HG02885 (cell line): ENCODE measurements at regions not wholly inside any gene's neighbourhood (a gene's known extent, or its start where the extent isn't known, plus 50 kb on each side); places are given as distances from the start of the nearest gene placed in this dataset.
A peak's percentile ranks its signal among the peaks of the same experiment; 100 is the strongest.
"Not testable (repeated sequence)": the region's sequence is repeated elsewhere in the genome, so short reads cannot be mapped to it uniquely, and the experiment has no call there.

Source experiments
- ATAC-seq: cut with Tn5 transposase; IDR thresholded peaks from one replicate; pipeline ENCODE4 v1.9.1; 2021; ENCODE audit warnings: mild to moderate bottlenecking; ENCODE audit not compliant: unreplicated experiment, poor library complexity

- no peak for ATAC-seq
Observed at GRCh38 chrX:27163236-27163635, 299.9 kb downstream of the PPP4R3C start.

GRCh38 chrX:27162496-27162895, 300.6 kb downstream of the PPP4R3C start:
- ATAC-seq, result no peak

- ATAC-seq, result not testable (repeated sequence)
Observed at GRCh38 chrX:27156921-27157320, 306.2 kb downstream of the PPP4R3C start.

GRCh38 chrX:27136325-27136724, 326.8 kb downstream of the PPP4R3C start:
- ATAC-seq, result no peak

GRCh38 chrX:27132862-27133261, 330.3 kb downstream of the PPP4R3C start:
- ATAC-seq, result no peak

- ATAC-seq, result not testable (repeated sequence)
Observed at GRCh38 chrX:27087176-27087575, 376.0 kb downstream of the PPP4R3C start.

- ATAC-seq, result no peak
Observed at GRCh38 chrX:27086237-27086636, 376.9 kb downstream of the PPP4R3C start.

- ATAC-seq, result no peak
Observed at GRCh38 chrX:27085346-27085745, 377.8 kb downstream of the PPP4R3C start.

- no peak for ATAC-seq
Observed at GRCh38 chrX:27078371-27078770, 384.8 kb downstream of the PPP4R3C start.

GRCh38 chrX:27057883-27058282, 405.3 kb downstream of the PPP4R3C start:
- ATAC-seq, result no peak

GRCh38 chrX:27039332-27039731, 423.8 kb downstream of the PPP4R3C start:
- ATAC-seq, result no peak

- no peak for ATAC-seq
Observed at GRCh38 chrX:27008486-27008885, 454.7 kb downstream of the PPP4R3C start.

GRCh38 chrX:26999634-27000033, 463.5 kb downstream of the PPP4R3C start:
- ATAC-seq, result no peak

- no peak for ATAC-seq
Observed at GRCh38 chrX:26958261-26958660, 504.9 kb downstream of the PPP4R3C start.

- no peak for ATAC-seq
Observed at GRCh38 chrX:26954029-26954428, 509.1 kb downstream of the PPP4R3C start.

GRCh38 chrX:26952213-26952612, 510.9 kb downstream of the PPP4R3C start:
- no peak for ATAC-seq

GRCh38 chrX:26927419-26927818, 535.7 kb downstream of the PPP4R3C start:
- ATAC-seq, result no peak

GRCh38 chrX:26925088-26925487, 538.1 kb downstream of the PPP4R3C start:
- no peak for ATAC-seq

GRCh38 chrX:26922278-26922677, 540.9 kb downstream of the PPP4R3C start:
- ATAC-seq, result no peak

GRCh38 chrX:26918631-26919030, 544.5 kb downstream of the PPP4R3C start:
- ATAC-seq, result peak; percentile 86

- no peak for ATAC-seq
Observed at GRCh38 chrX:26916991-26917390, 546.1 kb downstream of the PPP4R3C start.

GRCh38 chrX:26915064-26915463, 548.1 kb downstream of the PPP4R3C start:
- ATAC-seq, result no peak

- no peak for ATAC-seq
Observed at GRCh38 chrX:26914232-26914631, 548.9 kb downstream of the PPP4R3C start.
